ENCODE measurements at regions not wholly inside any gene's neighbourhood (a gene's known extent, or its start where the extent isn't known, plus 50 kb on each side); places are given as distances from the start of the nearest gene placed in this dataset.

GRCh38 chr4:129916991-129917390 lies 821.0 kb downstream of the C4orf33 start:
- no peak for ATAC-seq
- no peak for TF ChIP-seq ZFP3 (CRISPR knock-in tag; IDR thresholded peaks at IDR 0.05)
- no peak for TF ChIP-seq ISL1 (CRISPR knock-in tag; IDR thresholded peaks at IDR 0.05)
- TF ChIP-seq ESRRG (CRISPR knock-in tag; IDR thresholded peaks at IDR 0.05): no peak
- no peak for TF ChIP-seq CREB5 (CRISPR knock-in tag; IDR thresholded peaks at IDR 0.05; ENCODE audit: low read depth)
- TF ChIP-seq TSHZ2 (CRISPR knock-in tag; IDR thresholded peaks at IDR 0.05): no peak
- TF ChIP-seq PPARA (CRISPR knock-in tag; IDR thresholded peaks at IDR 0.05; ENCODE audit: borderline replicate concordance): no peak
- TF ChIP-seq GLIS3 (CRISPR knock-in tag; IDR thresholded peaks at IDR 0.05): no peak
- no peak for TF ChIP-seq ARNTL (CRISPR knock-in tag; IDR thresholded peaks at IDR 0.05; ENCODE audit: borderline replicate concordance, low read depth)
- TF ChIP-seq ZNF565 (CRISPR knock-in tag; conservative IDR thresholded peaks at IDR 0.05; ENCODE audit: low read depth): no peak
- TF ChIP-seq TCF4 (CRISPR knock-in tag; IDR thresholded peaks at IDR 0.05; ENCODE audit: borderline replicate concordance): no peak
- TF ChIP-seq OSR1 (CRISPR knock-in tag; IDR thresholded peaks at IDR 0.05): no peak
- TF ChIP-seq BACH2 (CRISPR knock-in tag; IDR thresholded peaks at IDR 0.05; ENCODE audit: borderline replicate concordance): no peak
- TF ChIP-seq ZFP30 (CRISPR knock-in tag; IDR thresholded peaks at IDR 0.05): no peak
- no peak for TF ChIP-seq ZNF8 (CRISPR knock-in tag; IDR thresholded peaks at IDR 0.05)
- TF ChIP-seq CSRNP3 (CRISPR knock-in tag; IDR thresholded peaks at IDR 0.05): no peak
- TF ChIP-seq ZNF70 (CRISPR knock-in tag; IDR thresholded peaks at IDR 0.05): no peak
- no peak for TF ChIP-seq PATZ1 (CRISPR knock-in tag; IDR thresholded peaks at IDR 0.05; ENCODE audit: borderline replicate concordance)

- no peak for TF ChIP-seq TCF4 (CRISPR knock-in tag; IDR thresholded peaks at IDR 0.05; ENCODE audit: borderline replicate concordance)
- TF ChIP-seq BACH2 (CRISPR knock-in tag; IDR thresholded peaks at IDR 0.05; ENCODE audit: borderline replicate concordance): no peak
- no peak for TF ChIP-seq ZFP3 (CRISPR knock-in tag; IDR thresholded peaks at IDR 0.05)
- no peak for TF ChIP-seq TOX (CRISPR knock-in tag; IDR thresholded peaks at IDR 0.05; ENCODE audit: borderline replicate concordance)
- no peak for TF ChIP-seq ARNTL (CRISPR knock-in tag; IDR thresholded peaks at IDR 0.05; ENCODE audit: borderline replicate concordance, low read depth)
- no peak for TF ChIP-seq ZFP30 (CRISPR knock-in tag; IDR thresholded peaks at IDR 0.05)
- TF ChIP-seq CSDC2 (CRISPR knock-in tag; IDR thresholded peaks at IDR 0.05): no peak
- no peak for TF ChIP-seq ZNF565 (CRISPR knock-in tag; conservative IDR thresholded peaks at IDR 0.05; ENCODE audit: low read depth)
- no peak for TF ChIP-seq ZNF8 (CRISPR knock-in tag; IDR thresholded peaks at IDR 0.05)
- TF ChIP-seq CSRNP3 (CRISPR knock-in tag; IDR thresholded peaks at IDR 0.05): no peak
- TF ChIP-seq TSHZ2 (CRISPR knock-in tag; IDR thresholded peaks at IDR 0.05): no peak
- TF ChIP-seq SNAI2 (CRISPR knock-in tag; IDR thresholded peaks at IDR 0.05): no peak
- ATAC-seq: no peak
Observed at GRCh38 chr4:129917651-129918050, 821.7 kb downstream of the C4orf33 start.
